Vagina (tissue), 2 donors: ENCODE measurements at regions not wholly inside any gene's neighbourhood (a gene's known extent, or its start where the extent isn't known, plus 50 kb on each side); places are given as distances from the start of the nearest gene placed in this dataset.
"Not testable (repeated sequence)": the region's sequence is repeated elsewhere in the genome, so short reads cannot be mapped to it uniquely, and the experiment has no call there.

Experiments
- POLR2A ChIP-seq, 2 donors: fragments of 450-650 bp; IDR thresholded peaks; one replicate each; pipeline ENCODE4 v1.6.1; 2017; ENCODE audit warnings: antibody characterized with exemption in 2 of 2, mild to moderate bottlenecking in 2 of 2, moderate library complexity in 2 of 2
- TF ChIP-seq, protein P1 (sequence below), 3 experiments: fragments of 450-650 bp in 2 of 3; fragments of 200-600 bp in 1 of 3; sonication (generic) in 1 of 3; IDR thresholded peaks; one replicate each; pipeline ENCODE4 v1.5.1; 2017 to 2019; ENCODE audit warnings: antibody characterized with exemption in 3 of 3, mild to moderate bottlenecking in 2 of 3, moderate library complexity in 2 of 3

DNA sequence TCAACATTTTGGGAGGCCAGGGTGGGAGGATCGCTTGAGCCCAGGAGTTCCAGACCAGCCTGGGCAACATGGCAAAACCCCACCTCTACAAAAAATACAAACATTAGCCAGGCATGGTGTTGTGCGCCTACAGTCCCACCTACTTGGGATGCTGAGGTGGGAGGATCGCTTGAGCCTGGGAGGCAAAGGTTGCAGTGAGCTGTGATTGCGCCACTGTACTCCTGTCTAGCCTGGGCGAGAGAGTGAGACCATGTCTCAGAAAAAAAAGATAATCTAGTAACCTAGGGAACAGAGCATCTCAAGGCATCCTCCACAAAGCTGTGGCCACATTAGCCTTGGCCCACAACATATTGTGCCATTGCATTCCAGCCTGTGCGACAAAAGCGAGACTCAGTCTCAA lies 57.1 kb upstream of the LYRM9 start:
- TF ChIP-seq POLR2A (IDR thresholded peaks at IDR 0.05), result not testable (repeated sequence)
- TF ChIP-seq, protein P1, sequence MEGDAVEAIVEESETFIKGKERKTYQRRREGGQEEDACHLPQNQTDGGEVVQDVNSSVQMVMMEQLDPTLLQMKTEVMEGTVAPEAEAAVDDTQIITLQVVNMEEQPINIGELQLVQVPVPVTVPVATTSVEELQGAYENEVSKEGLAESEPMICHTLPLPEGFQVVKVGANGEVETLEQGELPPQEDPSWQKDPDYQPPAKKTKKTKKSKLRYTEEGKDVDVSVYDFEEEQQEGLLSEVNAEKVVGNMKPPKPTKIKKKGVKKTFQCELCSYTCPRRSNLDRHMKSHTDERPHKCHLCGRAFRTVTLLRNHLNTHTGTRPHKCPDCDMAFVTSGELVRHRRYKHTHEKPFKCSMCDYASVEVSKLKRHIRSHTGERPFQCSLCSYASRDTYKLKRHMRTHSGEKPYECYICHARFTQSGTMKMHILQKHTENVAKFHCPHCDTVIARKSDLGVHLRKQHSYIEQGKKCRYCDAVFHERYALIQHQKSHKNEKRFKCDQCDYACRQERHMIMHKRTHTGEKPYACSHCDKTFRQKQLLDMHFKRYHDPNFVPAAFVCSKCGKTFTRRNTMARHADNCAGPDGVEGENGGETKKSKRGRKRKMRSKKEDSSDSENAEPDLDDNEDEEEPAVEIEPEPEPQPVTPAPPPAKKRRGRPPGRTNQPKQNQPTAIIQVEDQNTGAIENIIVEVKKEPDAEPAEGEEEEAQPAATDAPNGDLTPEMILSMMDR (IDR thresholded peaks at IDR 0.05), result not testable (repeated sequence)
